Keratinocyte (primary cell): ENCODE measurements at regions not wholly inside any gene's neighbourhood (a gene's known extent, or its start where the extent isn't known, plus 50 kb on each side); places are given as distances from the start of the nearest gene placed in this dataset.

Source experiments
- DNase-seq: peaks from one replicate; pipeline ENCODE4 v3.0.0-alpha.2; 2011; ENCODE audit warnings: low read depth, missing footprints, low spot score
- FAIRE-seq: peaks from 2 replicates; lab custom pipeline; 2011; peaks lifted over from hg19 to GRCh38; lab: Jason Lieb, UNC
- H2AFZ ChIP-seq: 2 replicates; pipeline ENCODE4 v1.6.0; 2012; ENCODE audit warnings: low read length, control low read depth, inconsistent platforms; ENCODE audit not compliant: control insufficient read depth
- H3K27ac ChIP-seq: 2 replicates; pipeline ENCODE4 v1.5.1; 2011; ENCODE audit warnings: low read length; ENCODE audit not compliant: control insufficient read depth, insufficient read depth
- H3K27me3 ChIP-seq: 3 replicates; pipeline ENCODE4 v1.6.0; 2011; ENCODE audit warnings: low read length; ENCODE audit not compliant: control insufficient read depth, insufficient read depth; ENCODE audit errors: extremely low read depth
- H3K36me3 ChIP-seq, 2 experiments: 2 replicates in 1 of 2; 3 replicates in 1 of 2; pipeline ENCODE4 v1.5.1; 2011; ENCODE audit warnings: low read length in 2 of 2, mild to moderate bottlenecking in 1 of 2; ENCODE audit not compliant: control insufficient read depth in 2 of 2, insufficient read depth in 2 of 2; ENCODE audit errors: extremely low read depth in 1 of 2
- H3K4me1 ChIP-seq: 3 replicates; pipeline ENCODE4 v1.5.1; 2011; ENCODE audit warnings: low read length; ENCODE audit not compliant: control insufficient read depth, insufficient read depth; ENCODE audit errors: extremely low read depth
- H3K4me2 ChIP-seq: 3 replicates; pipeline ENCODE4 v1.6.0; 2011; ENCODE audit warnings: low read depth, low read length; ENCODE audit not compliant: control insufficient read depth, insufficient read depth; ENCODE audit errors: extremely low read depth
- H3K4me3 ChIP-seq, 3 experiments: fragments of 200-600 bp in 1 of 3; sonication (generic) in 1 of 3; 2 replicates in 2 of 3; 3 replicates in 1 of 3; pipeline ENCODE4 v1.5.1; 2011 to 2016; ENCODE audit warnings: low read length in 3 of 3, mild to moderate bottlenecking in 3 of 3, control low read depth in 2 of 3, inconsistent platforms in 1 of 3, low read depth in 1 of 3, mixed read lengths in 1 of 3, mixed run types in 1 of 3, moderate library complexity in 1 of 3; ENCODE audit not compliant: control insufficient read depth in 2 of 3, insufficient read depth in 2 of 3; ENCODE audit errors: extremely low read depth in 1 of 3
- H3K79me2 ChIP-seq: 2 replicates; pipeline ENCODE4 v1.6.0; 2012; ENCODE audit warnings: low read length; ENCODE audit not compliant: control insufficient read depth, insufficient read depth
- H3K9ac ChIP-seq: 3 replicates; pipeline ENCODE4 v1.6.0; 2011; ENCODE audit warnings: low read length; ENCODE audit not compliant: control insufficient read depth, insufficient read depth; ENCODE audit errors: extremely low read depth
- H3K9me1 ChIP-seq: 3 replicates; pipeline ENCODE4 v1.6.0; 2011; ENCODE audit warnings: low read length; ENCODE audit not compliant: control insufficient read depth, insufficient read depth; ENCODE audit errors: extremely low read depth
- H3K9me3 ChIP-seq: 2 replicates; pipeline ENCODE4 v1.5.1; 2012; ENCODE audit warnings: low read depth, low read length; ENCODE audit not compliant: control insufficient read depth
- H4K20me1 ChIP-seq: 3 replicates; pipeline ENCODE4 v1.6.0; 2011; ENCODE audit warnings: low read length; ENCODE audit not compliant: control insufficient read depth, insufficient read depth; ENCODE audit errors: extremely low read depth
- CTCF ChIP-seq, 3 experiments: IDR thresholded peaks in 1 of 3; conservative IDR thresholded peaks in 1 of 3; optimal IDR thresholded peaks in 1 of 3; 2 replicates in 2 of 3; 3 replicates in 1 of 3; pipeline versions ENCODE3 to v1.5.1; 2011; ENCODE audit warnings: low read length in 3 of 3, mild to moderate bottlenecking in 3 of 3, moderate library complexity in 2 of 3, control low read depth in 1 of 3, inconsistent platforms in 1 of 3; ENCODE audit not compliant: insufficient read depth in 2 of 3; ENCODE audit errors: extremely low read depth in 1 of 3
- EZH2 ChIP-seq: IDR thresholded peaks from one replicate; pipeline ENCODE4 v1.6.1; 2012; ENCODE audit warnings: inconsistent platforms, mild to moderate bottlenecking, low read length, moderate library complexity
- dilution Hi-C: fragments of 300-500 bp; cut with MboI; formaldehyde crosslinking; loops from one replicate; pipeline ENCODE4 v1.7.0; 2020; ENCODE audit warnings: low sequenced_read_pairs; ENCODE audit not compliant: extremely low pct_ligation_motif_present

GRCh38 chr3:162670181-162670580 lies 1173.6 kb downstream of the OTOL1 start:
- H3K4me3 ChIP-seq, result no peak overlapping the region
- H3K27me3 ChIP-seq, result no peaks in the 10 kb centered on the region
- H3K9me3 ChIP-seq, result no peaks in the 10 kb centered on the region
- no peak overlapping the region for H2AFZ ChIP-seq
- H4K20me1 ChIP-seq, result no peaks in the 10 kb centered on the region
- H3K27ac ChIP-seq, result no peak overlapping the region
- dilution Hi-C loops, result no loop called here
- no peaks in the 10 kb centered on the region for H3K9me1 ChIP-seq
- no peaks in the 10 kb centered on the region for H3K36me3 ChIP-seq
- no peak overlapping the region for H3K4me2 ChIP-seq
- TF ChIP-seq EZH2 (no peak), CTCF (optimal IDR thresholded peaks at IDR 0.05 in 1 of 3, IDR thresholded peaks at IDR 0.05 in 1 of 3, conservative IDR thresholded peaks at IDR 0.05 in 1 of 3; ENCODE audit: extremely low read depth in 1 of 3, insufficient read depth in 2 of 3, low read length in 3 of 3) (no peak)
- FAIRE-seq, result no peak
- DNase-seq, result no peak
- H3K79me2 ChIP-seq, result no peaks in the 10 kb centered on the region
- H3K4me1 ChIP-seq, result no peaks in the 10 kb centered on the region
- H3K9ac ChIP-seq, result no peak overlapping the region

- TF ChIP-seq CTCF (optimal IDR thresholded peaks at IDR 0.05 in 1 of 3, IDR thresholded peaks at IDR 0.05 in 1 of 3, conservative IDR thresholded peaks at IDR 0.05 in 1 of 3; ENCODE audit: extremely low read depth in 1 of 3, insufficient read depth in 2 of 3, low read length in 3 of 3) (no peak), EZH2 (no peak)
- DNase-seq, result no peak
- Histone ChIP-seq H3K27ac (no peak overlapping the region), H3K27me3 (no peaks in the 10 kb centered on the region), H3K4me2 (no peak overlapping the region), H3K36me3 (no peaks in the 10 kb centered on the region), H2AFZ (no peak overlapping the region), H4K20me1 (no peaks in the 10 kb centered on the region), H3K4me3 (no peak overlapping the region), H3K9ac (no peak overlapping the region), H3K9me1 (no peaks in the 10 kb centered on the region), H3K79me2 (no peaks in the 10 kb centered on the region), H3K9me3 (no peaks in the 10 kb centered on the region), H3K4me1 (no peaks in the 10 kb centered on the region)
- dilution Hi-C loops, result no loop called here
- no peak for FAIRE-seq
Measured at GRCh38 chr3:162677475-162677874, 1180.9 kb downstream of the OTOL1 start.
